H1 (cell line): ENCODE measurements at regions not wholly inside any gene's neighbourhood (a gene's known extent, or its start where the extent isn't known, plus 50 kb on each side); places are given as distances from the start of the nearest gene placed in this dataset.

Experiments
- CTCF ChIA-PET: fragments of 300-600 bp; sonication (Branson Sonifier 250); formaldehyde crosslinking; loops from one replicate; lab custom pipeline; 2021; ENCODE audit not compliant: partially characterized antibody; lab: Charles Lee
- POLR2A ChIA-PET: fragments of 300-600 bp; sonication (Branson Sonifier 250); formaldehyde crosslinking; loops from one replicate; lab custom pipeline; 2021; ENCODE audit warnings: inconsistent platforms; ENCODE audit not compliant: partially characterized antibody; lab: Charles Lee
- DNase-seq, 2 experiments: peaks; one replicate each; pipeline versions ENCODE4 v3.0.0 to v3.0.0-alpha.2; 2010 to 2022; ENCODE audit warnings: low spot score in 2 of 2, low read depth in 1 of 2, mixed read lengths in 1 of 2
- FAIRE-seq: peaks from 2 replicates; lab custom pipeline; 2011; peaks lifted over from hg19 to GRCh38; lab: Jason Lieb, UNC
- H2AFZ ChIP-seq: 2 replicates; pipeline ENCODE4 v1.8.1; 2012; ENCODE audit warnings: low read length, inconsistent platforms
- H2AK5ac ChIP-seq: 2 replicates; pipeline ENCODE4 v1.6.1; 2013; ENCODE audit warnings: low read depth, low read length
- H2BK120ac ChIP-seq: replicated peaks from 2 replicates; pipeline ENCODE3; 2013; ENCODE audit warnings: low read depth, low read length, inconsistent platforms
- H2BK12ac ChIP-seq: 2 replicates; pipeline ENCODE4 v1.6.1; 2013; ENCODE audit warnings: low read depth, low read length
- H2BK15ac ChIP-seq: 2 replicates; pipeline ENCODE4 v1.6.1; 2013; ENCODE audit warnings: low read length
- H2BK20ac ChIP-seq: 2 replicates; pipeline ENCODE4 v1.6.1; 2013; ENCODE audit warnings: low read length
- H2BK5ac ChIP-seq: 2 replicates; pipeline ENCODE4 v1.6.1; 2013; ENCODE audit warnings: low read depth, low read length
- H3K14ac ChIP-seq: 2 replicates; pipeline ENCODE4 v1.6.1; 2013; ENCODE audit warnings: inconsistent platforms; ENCODE audit not compliant: insufficient read length
- H3K18ac ChIP-seq: 2 replicates; pipeline ENCODE4 v1.6.1; 2013; ENCODE audit warnings: low read length; ENCODE audit errors: extremely low read depth
- H3K23ac ChIP-seq: 2 replicates; pipeline ENCODE4 v1.6.1; 2013; ENCODE audit warnings: inconsistent platforms; ENCODE audit not compliant: insufficient read length
- H3K23me2 ChIP-seq: 2 replicates; pipeline ENCODE4 v1.6.1; 2013; ENCODE audit warnings: low read depth, low read length
- H3K27ac ChIP-seq: 2 replicates; pipeline ENCODE4 v1.6.1; 2011; ENCODE audit warnings: low read depth, low read length, inconsistent platforms
- H3K27me3 ChIP-seq, 4 experiments: replicated peaks in 1 of 4; 1 replicate in 1 of 4; 2 replicates in 3 of 4; pipeline versions ENCODE4 v1.6.1 to v1.8.1; 2011 to 2013; ENCODE audit warnings: low read length in 3 of 4, mild to moderate bottlenecking in 3 of 4, inconsistent platforms in 2 of 4, mixed read lengths in 2 of 4, moderate library complexity in 1 of 4; ENCODE audit not compliant: control insufficient read depth in 3 of 4, insufficient read depth in 3 of 4; ENCODE audit errors: extremely low read depth in 1 of 4
- H3K36me3 ChIP-seq, 4 experiments: 2 replicates each; pipeline versions ENCODE4 v1.6.1 to v1.8.1; 2011 to 2013; ENCODE audit warnings: mild to moderate bottlenecking in 4 of 4, low read length in 3 of 4, moderate library complexity in 2 of 4, control low read depth in 1 of 4, inconsistent platforms in 1 of 4; ENCODE audit not compliant: insufficient read depth in 4 of 4, control insufficient read depth in 2 of 4
- H3K4ac ChIP-seq: replicated peaks from 2 replicates; pipeline ENCODE3; 2013; ENCODE audit warnings: low read length, low read depth, mixed read lengths, inconsistent platforms; ENCODE audit not compliant: insufficient read length
- H3K4me1 ChIP-seq, 4 experiments: replicated peaks in 1 of 4; 1 replicate in 1 of 4; 2 replicates in 3 of 4; pipeline versions ENCODE4 v1.6.1 to v1.8.1; 2011 to 2013; ENCODE audit warnings: low read length in 3 of 4, inconsistent platforms in 2 of 4, mixed read lengths in 1 of 4; ENCODE audit not compliant: insufficient read depth in 4 of 4, control insufficient read depth in 3 of 4
- H3K4me2 ChIP-seq, 2 experiments: 2 replicates each; pipeline versions ENCODE4 v1.6.1 to v1.8.1; 2011 to 2013; ENCODE audit warnings: low read depth in 2 of 2, low read length in 2 of 2, control low read depth in 1 of 2, inconsistent platforms in 1 of 2, mild to moderate bottlenecking in 1 of 2; ENCODE audit not compliant: insufficient read depth in 1 of 2
- H3K4me3 ChIP-seq, 4 experiments: fragments of 200-600, 300-600 bp in 1 of 4; sonication (generic), shearing (Covaris generic), sonication (Bioruptor Twin) in 1 of 4; 2 replicates each; pipeline versions ENCODE4 v1.5.1 to v1.8.1; 2011 to 2016; ENCODE audit warnings: low read length in 4 of 4, low read depth in 3 of 4, control low read depth in 2 of 4, inconsistent platforms in 2 of 4, mild to moderate bottlenecking in 2 of 4, mixed read lengths in 1 of 4, moderate library complexity in 1 of 4; ENCODE audit not compliant: insufficient read depth in 2 of 4; ENCODE audit errors: extremely low read depth in 1 of 4
- H3K56ac ChIP-seq: replicated peaks from 2 replicates; pipeline ENCODE3; 2013; ENCODE audit warnings: low read depth, mild to moderate bottlenecking, mixed read lengths, low read length, inconsistent platforms; ENCODE audit not compliant: insufficient read length
- H3K79me1 ChIP-seq: 2 replicates; pipeline ENCODE4 v1.6.1; 2013; ENCODE audit warnings: low read depth, low read length, control low read depth
- H3K79me2 ChIP-seq, 2 experiments: 2 replicates each; pipeline versions ENCODE4 v1.6.1 to v1.8.1; 2012 to 2013; ENCODE audit warnings: low read length in 2 of 2, mild to moderate bottlenecking in 2 of 2, inconsistent platforms in 1 of 2; ENCODE audit not compliant: insufficient read depth in 2 of 2, control insufficient read depth in 1 of 2
- H3K9ac ChIP-seq, 4 experiments: replicated peaks in 1 of 4; 1 replicate in 1 of 4; 2 replicates in 3 of 4; pipeline versions ENCODE4 v1.6.1 to v1.8.1; 2011 to 2013; ENCODE audit warnings: low read depth in 3 of 4, low read length in 3 of 4, control low read depth in 2 of 4, mild to moderate bottlenecking in 2 of 4, moderate library complexity in 2 of 4, inconsistent platforms in 1 of 4; ENCODE audit errors: extremely low read depth in 1 of 4
- H3K9me3 ChIP-seq, 2 experiments: 2 replicates each; pipeline versions ENCODE4 v1.6.1 to v1.8.1; 2012 to 2013; ENCODE audit warnings: mild to moderate bottlenecking in 2 of 2, moderate library complexity in 2 of 2, control low read depth in 1 of 2, inconsistent platforms in 1 of 2, low read depth in 1 of 2, low read length in 1 of 2, mixed read lengths in 1 of 2; ENCODE audit not compliant: insufficient read depth in 2 of 2
- H4K20me1 ChIP-seq, 2 experiments: replicated peaks in 1 of 2; 2 replicates each; pipeline versions ENCODE3 to v1.8.1; 2011 to 2013; ENCODE audit warnings: inconsistent platforms in 2 of 2, low read length in 2 of 2, mild to moderate bottlenecking in 1 of 2; ENCODE audit not compliant: insufficient read depth in 2 of 2, control insufficient read depth in 1 of 2
- H4K5ac ChIP-seq: 2 replicates; pipeline ENCODE4 v1.6.1; 2013; ENCODE audit warnings: low read length, low read depth, mixed read lengths, inconsistent platforms; ENCODE audit not compliant: insufficient read length
- H4K8ac ChIP-seq: 2 replicates; pipeline ENCODE4 v1.8.0; 2013; ENCODE audit warnings: mild to moderate bottlenecking, moderate library complexity, low read length, inconsistent platforms; ENCODE audit not compliant: insufficient read depth; ENCODE audit errors: extremely low read depth
- H4K91ac ChIP-seq: replicated peaks from 2 replicates; pipeline ENCODE3; 2013; ENCODE audit warnings: low read length, mixed read lengths, inconsistent platforms; ENCODE audit not compliant: insufficient read length
- RNF2 ChIP-seq: fragments of 200-900, 300-1000 bp; sonication (generic); IDR thresholded peaks from 2 replicates; pipeline ENCODE4 v1.7.1; 2016; ENCODE audit warnings: borderline replicate concordance, low read depth, mild to moderate bottlenecking, antibody characterized with exemption, low read length; ENCODE audit not compliant: poor library complexity, severe bottlenecking; ENCODE audit errors: missing control alignments
- WGBS, 2 experiments: shearing (Covaris generic) in 1 of 2; methylation state at CpG; one replicate each; pipeline versions ENCODE4 v1.1.6 to v1.1.7; 2013 to 2015; ENCODE audit warnings: low lambda C conversion rate in 2 of 2, mixed read lengths in 2 of 2, inconsistent platforms in 1 of 2, low coverage in 1 of 2, missing lambda C conversion rate in 1 of 2; ENCODE audit not compliant: insufficient replicate concordance in 2 of 2, insufficient coverage in 1 of 2, insufficient read length in 1 of 2; ENCODE audit errors: extremely low coverage in 1 of 2, missing lambda C conversion rate in 1 of 2; 5-methylcytosine and 5-hydroxymethylcytosine counted together

GRCh38 chr11:25771605-25772004, 560.3 kb upstream of the ANO3 start:
- H3K9ac ChIP-seq, result no peak overlapping the region
- no peak overlapping the region for H2AFZ ChIP-seq
- H3K4me1 ChIP-seq, result no peaks in the 10 kb centered on the region
- WGBS, 2 experiments, result 64% methylated on average over 4 of the region's 4 CpGs; no CpG with 5 or more reads in 1 of the 2 experiments
- no peak overlapping the region for H3K18ac ChIP-seq
- no peak overlapping the region for H4K5ac ChIP-seq
- no peaks in the 10 kb centered on the region for H3K36me3 ChIP-seq
- FAIRE-seq (no peak), DNase-seq (no peak)
- no peak overlapping the region for H3K23ac ChIP-seq
- H4K8ac ChIP-seq, result no peak overlapping the region
- H4K20me1 ChIP-seq, result no peaks in the 10 kb centered on the region
- no peak overlapping the region for H3K4me3 ChIP-seq
- TF ChIP-seq RNF2, result no peak
- H2BK15ac ChIP-seq, result no peak overlapping the region
- H2BK5ac ChIP-seq, result no peak overlapping the region
- H3K79me2 ChIP-seq, result no peaks in the 10 kb centered on the region
- H3K79me1 ChIP-seq, result no peaks in the 10 kb centered on the region
- no peak overlapping the region for H3K27ac ChIP-seq
- no peak overlapping the region for H3K4ac ChIP-seq
- no peak overlapping the region for H3K4me2 ChIP-seq
- no peak overlapping the region for H2BK12ac ChIP-seq
- no peaks in the 10 kb centered on the region for H3K9me3 ChIP-seq
- H3K56ac ChIP-seq, result no peak overlapping the region
- no peaks in the 10 kb centered on the region for H3K27me3 ChIP-seq
- H3K14ac ChIP-seq, result no peak overlapping the region
- H2BK120ac ChIP-seq, result no peak overlapping the region
- no peak overlapping the region for H4K91ac ChIP-seq
- CTCF ChIA-PET, result interaction anchor here (0.6 to 1.0 kb wide), 2 partner anchors 37 to 1033 kb away, joined by 3 read pairs; no protein-coding TSS in a partner anchor
- no peak overlapping the region for H2AK5ac ChIP-seq
- no peaks in the 10 kb centered on the region for H3K23me2 ChIP-seq
- POLR2A ChIA-PET, result no interaction called here
- no peak overlapping the region for H2BK20ac ChIP-seq
